GM18508 (cell line): ENCODE measurements at regions not wholly inside any gene's neighbourhood (a gene's known extent, or its start where the extent isn't known, plus 50 kb on each side); places are given as distances from the start of the nearest gene placed in this dataset.

Experiments used
- ATAC-seq: cut with Tn5 transposase; IDR thresholded peaks from one replicate; pipeline ENCODE4 v1.9.1; 2021; ENCODE audit warnings: moderate number of reproducible peaks; ENCODE audit not compliant: insufficient read depth, unreplicated experiment

GRCh38 chr6:156114541-156114940 is 658.9 kb upstream of the NOX3 start:
- no peak for ATAC-seq

GRCh38 chr6:156113631-156114030 is 658.0 kb upstream of the NOX3 start:
- ATAC-seq = no peak

- ATAC-seq = no peak
Observed at GRCh38 chr6:156111913-156112312, 656.3 kb upstream of the NOX3 start.

- ATAC-seq = no peak
Observed at GRCh38 chr6:156110249-156110648, 654.6 kb upstream of the NOX3 start.

GRCh38 chr6:156109713-156110112 is 654.1 kb upstream of the NOX3 start:
- no peak for ATAC-seq

GRCh38 chr6:156107624-156108101 is 652.0 kb upstream of the NOX3 start:
- no peak for ATAC-seq

DNA sequence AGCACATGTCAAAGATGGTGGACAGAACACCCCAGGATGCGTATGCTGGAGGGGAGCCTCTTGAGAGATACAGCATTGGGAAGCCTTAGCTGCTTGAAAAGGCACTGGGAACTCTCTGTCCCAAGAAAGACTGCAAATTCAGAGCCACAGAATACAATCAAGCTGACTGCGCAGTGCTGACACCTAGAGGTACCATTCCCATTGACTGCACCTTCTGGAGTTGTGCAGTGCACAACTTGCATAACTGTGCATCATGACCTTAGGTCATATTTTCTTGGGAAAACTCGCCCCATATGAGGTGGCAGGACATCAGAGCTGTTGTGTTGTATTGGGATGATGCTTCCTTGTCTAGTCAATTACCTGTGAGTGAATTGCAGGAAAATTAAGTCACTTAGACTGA is 646.5 kb upstream of the NOX3 start:
- no peak for ATAC-seq

GRCh38 chr6:156098839-156099238 is 643.2 kb upstream of the NOX3 start:
- no peak for ATAC-seq

GRCh38 chr6:156087487-156087886 is 631.8 kb upstream of the NOX3 start:
- no peak for ATAC-seq

DNA sequence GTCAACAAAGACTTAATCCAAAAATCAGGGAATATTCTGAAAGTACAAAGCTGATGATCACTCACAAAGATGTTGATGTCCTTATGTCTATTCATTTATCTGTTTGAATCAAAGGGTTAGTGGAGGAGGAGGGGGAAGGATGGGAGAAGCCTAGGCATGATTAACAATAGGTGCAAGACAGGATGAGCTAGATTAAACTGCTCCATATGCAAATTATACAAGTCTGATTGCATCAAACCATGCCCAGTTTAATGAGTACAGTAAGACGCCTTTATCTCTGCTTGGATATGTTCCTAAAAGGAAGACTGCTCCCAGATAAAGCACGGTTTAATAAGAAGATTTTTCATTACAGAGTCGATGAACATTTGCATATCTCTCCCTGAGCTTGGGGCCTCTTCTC is 626.4 kb upstream of the NOX3 start:
- ATAC-seq = no peak

GRCh38 chr6:156080371-156080770 is 624.7 kb upstream of the NOX3 start:
- ATAC-seq = no peak

- no peak for ATAC-seq
Observed at GRCh38 chr6:156068881-156069280, 613.2 kb upstream of the NOX3 start.

DNA sequence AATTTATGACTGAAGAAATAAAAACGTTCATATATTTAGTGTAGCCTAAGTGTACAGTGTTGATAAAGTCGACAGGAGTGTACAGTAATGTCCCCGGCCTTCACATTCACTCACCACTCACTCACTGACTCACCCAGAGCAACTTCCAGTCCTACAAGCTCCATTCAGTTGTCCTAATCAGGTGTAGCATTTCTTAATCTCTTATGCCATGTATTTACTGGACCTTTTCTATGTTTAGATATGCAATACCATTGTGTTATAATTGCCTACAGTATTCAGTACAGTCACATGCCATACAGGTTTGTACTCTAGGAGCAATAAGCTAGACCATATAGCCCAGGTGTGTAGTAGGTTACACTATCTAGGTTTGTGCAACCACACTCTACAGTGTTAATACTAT is 610.2 kb upstream of the NOX3 start:
- no peak for ATAC-seq

DNA sequence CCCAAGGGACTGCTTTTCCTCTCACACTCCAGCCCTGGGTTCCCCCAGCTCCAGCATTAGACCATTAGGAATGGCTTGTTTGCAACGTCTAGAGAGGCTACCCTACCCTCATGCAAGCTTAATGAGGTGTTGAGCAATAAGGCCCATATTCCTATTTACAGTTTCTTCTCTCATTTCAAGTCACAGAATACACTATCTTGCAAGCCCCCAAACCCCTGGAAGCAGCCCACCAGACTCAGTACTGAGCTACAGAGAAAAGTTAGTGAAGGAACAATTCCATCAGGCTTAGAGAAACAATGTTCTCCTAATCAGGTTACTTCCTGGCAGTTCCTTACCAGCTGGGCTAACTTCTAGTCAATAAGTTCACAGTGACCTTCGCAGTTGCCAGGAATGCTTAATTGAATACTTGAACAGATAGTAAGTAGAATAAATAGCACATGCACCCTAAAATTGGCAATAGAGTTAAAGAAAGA is 606.5 kb upstream of the NOX3 start:
- ATAC-seq = no peak

DNA sequence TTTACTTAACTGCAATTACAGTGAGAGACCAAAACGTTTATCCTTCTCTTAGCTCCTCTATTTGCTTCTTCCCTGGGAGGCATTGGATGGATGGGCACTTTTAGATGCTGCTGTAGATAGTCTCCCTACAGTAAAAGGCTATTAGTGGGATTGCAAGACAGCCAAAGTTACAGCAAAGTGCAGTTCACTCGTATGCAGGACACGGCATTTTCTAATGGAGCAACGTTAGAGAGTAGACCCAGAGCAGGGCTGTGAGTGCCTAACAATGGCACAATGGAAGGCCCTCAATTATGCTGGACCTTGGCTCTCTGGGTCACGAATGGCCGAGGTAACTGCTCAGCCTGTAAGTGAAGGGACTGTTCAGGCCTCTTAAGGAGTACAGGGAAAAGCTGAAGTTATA is 605.8 kb upstream of the NOX3 start:
- ATAC-seq = no peak

GRCh38 chr6:156060013-156060412 is 604.4 kb upstream of the NOX3 start:
- no peak for ATAC-seq

GRCh38 chr6:156058356-156058755 is 602.7 kb upstream of the NOX3 start:
- ATAC-seq = no peak

DNA sequence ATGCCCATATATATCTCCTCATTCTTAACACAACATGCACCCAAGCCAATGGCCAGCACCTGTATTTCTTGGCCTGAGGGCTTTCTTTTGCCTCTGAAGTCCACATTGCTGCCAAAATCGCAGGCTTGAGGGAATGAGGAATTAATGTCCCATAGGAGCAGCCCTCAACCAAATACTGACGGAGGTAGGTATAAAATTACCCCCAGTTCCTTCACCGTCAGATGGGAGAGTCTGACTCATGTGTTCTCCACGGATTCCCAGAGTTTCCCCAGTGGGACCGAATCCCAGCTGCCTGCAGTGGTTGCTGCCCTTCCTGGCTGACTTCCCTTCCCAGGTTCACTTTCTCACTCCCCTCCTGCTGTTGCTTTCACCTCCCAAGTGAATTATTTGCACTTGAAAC is 602.2 kb upstream of the NOX3 start:
- no peak for ATAC-seq

DNA sequence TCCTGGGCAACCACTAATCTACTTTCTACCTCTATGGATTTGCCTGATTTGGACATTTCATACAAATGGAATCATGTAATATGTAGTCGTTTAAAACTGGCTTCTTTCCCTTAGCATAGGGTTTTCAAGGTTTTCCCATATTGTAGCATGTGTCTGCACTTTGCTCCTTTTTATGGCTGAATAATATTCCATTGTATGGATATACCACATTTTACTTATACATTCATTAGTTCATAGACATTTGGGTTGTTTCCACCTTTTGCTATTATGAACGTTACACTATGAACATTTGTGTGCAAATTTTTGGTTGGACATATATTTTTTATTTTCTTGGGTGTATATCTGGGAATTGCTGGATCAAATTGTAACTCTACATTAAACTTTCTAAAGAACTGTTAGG is 600.4 kb upstream of the NOX3 start:
- no peak for ATAC-seq

- no peak for ATAC-seq
Observed at GRCh38 chr6:156053626-156054025, 598.0 kb upstream of the NOX3 start.

DNA sequence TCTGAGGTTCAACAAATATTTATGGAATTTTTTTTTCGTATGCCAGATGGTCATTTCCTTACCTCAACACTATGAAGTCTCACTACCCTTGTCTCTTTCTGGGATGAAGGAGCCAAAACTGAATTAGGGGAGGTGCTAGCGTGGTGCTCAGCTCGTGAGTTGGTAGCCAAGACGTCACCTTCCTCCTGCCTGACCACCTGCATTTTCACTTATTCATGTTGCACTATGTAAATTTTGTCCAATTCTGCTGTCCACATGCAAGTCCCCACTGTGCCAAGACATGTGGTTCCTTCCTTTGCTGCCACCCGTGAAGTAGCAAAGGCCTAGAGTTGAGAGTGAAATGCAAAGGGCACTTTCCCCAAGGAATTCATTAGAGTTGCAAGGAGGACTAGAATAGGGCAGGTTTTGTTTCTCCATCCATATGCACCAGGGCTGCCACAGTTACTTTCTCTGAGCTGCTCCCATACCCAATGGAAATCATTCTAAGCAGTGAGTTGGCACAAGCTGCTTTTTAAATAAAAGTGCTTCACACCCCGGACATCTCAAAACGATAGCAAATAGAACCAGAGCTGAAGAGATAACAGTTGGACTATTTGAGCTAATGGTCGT is 591.3 kb upstream of the NOX3 start:
- ATAC-seq = no peak

DNA sequence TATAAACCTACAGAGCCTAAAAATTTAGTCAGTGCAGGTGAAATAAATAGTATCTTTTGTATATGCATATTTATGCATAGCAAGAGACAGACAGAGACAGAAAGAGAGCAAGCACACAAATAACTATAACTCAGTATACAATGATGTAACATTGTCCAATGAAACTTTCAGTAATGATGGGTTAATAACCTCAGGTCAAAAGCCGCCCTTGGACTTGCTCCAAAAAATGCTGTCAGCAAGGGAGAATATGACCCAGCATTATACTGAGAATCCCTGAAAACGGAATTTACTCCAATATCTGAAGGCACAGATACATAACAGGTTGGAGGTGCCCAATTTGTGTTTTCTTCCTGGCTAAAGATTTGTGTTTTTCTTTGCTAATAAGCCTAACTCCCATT is 590.6 kb upstream of the NOX3 start:
- ATAC-seq = no peak
